RPMI8226 (cell line): ENCODE measurements at regions not wholly inside any gene's neighbourhood (a gene's known extent, or its start where the extent isn't known, plus 50 kb on each side); places are given as distances from the start of the nearest gene placed in this dataset.
A peak's percentile ranks its signal among the peaks of the same experiment; 100 is the strongest.

ENCODE experiments used
- DNase-seq: peaks from one replicate; pipeline ENCODE4 v3.0.0-alpha.2; 2015

DNA sequence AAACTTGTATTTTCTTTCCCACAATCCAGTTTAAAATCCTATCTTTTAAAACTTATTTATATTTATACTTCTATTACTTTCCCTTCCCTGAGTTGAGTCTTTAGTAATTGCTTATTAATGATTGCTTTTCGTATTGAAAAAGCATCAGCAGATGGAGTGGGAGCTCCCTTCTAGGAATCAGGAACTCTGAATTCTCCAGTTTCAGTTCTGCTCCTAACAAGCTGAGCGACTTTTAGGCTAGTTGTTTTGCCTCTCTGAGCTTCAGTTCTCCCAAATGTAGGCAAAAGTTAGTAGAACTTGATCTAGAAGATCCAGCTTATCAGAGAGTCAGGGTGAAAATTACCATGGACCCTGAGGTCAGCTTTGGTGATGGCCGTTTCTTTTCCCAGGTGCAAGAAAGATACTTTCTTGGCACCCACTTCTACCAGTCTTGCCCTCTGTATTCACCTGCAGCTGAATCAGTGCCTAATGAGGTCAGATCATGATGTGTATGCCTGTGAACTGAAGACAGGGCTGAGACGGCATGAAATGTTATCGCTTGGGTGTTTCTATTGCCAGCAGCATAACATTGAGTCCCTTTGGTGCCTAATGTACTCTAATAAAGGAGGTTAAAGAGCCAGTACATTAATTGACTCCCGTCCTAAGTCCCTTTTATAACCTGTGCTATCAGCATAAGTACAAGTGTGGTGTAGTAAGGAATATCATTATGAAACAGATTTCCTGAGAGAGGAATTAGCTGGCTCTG is 194.5 kb upstream of the TBC1D5 start:
- no peak for DNase-seq

- DNase-seq, result peak; percentile 20
Observed at GRCh38 chr3:17935222-17935621, 192.8 kb upstream of the TBC1D5 start.

DNA sequence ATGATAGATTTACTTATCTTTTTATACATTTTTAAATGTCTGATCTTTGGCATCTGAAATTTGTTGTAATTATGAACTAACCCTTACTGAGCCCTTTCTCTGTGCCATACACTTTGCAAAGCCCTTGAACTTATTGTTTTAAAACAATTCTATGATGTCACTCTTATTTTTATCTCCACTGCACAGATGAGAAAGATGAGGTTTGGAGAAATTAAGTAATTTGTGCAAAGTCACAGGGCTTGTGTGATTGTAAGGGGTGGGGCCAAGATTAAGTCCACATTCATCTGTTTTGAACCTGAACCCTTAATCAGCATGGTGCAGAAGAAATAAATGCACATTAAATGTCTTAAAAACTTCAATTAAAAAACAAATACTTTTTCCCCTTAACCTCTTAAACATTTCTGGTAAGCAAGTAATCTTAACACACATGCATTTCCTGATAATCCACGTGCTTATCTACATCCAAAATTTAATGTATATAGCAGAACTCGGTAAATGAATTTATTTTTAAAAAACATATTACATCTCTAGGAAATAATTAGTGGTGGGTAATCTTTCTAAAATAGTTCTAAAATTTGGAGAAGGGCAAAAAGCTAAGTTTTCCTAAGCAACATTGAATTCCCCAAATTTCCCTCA is 189.8 kb upstream of the TBC1D5 start:
- DNase-seq, result no peak

DNA sequence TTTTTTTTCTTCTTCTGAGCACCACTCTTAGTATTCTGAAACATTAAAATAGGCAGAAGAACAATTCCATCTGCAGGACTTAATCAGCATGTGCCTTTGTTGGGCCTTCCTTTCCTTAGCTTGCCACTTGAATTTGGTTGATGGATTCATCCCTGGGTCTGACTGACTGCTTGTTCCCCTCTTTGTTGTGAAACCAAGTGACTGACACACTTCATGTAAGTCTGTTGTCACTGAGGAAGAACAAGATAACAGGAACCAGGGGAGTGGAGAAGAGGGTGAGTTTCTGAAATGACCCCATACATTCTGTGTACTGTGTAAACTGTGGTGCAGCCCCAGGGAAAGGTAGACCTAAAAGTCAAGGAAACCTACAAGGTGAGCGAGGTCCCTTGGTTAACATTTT is 188.7 kb upstream of the TBC1D5 start:
- DNase-seq, result no peak

DNA sequence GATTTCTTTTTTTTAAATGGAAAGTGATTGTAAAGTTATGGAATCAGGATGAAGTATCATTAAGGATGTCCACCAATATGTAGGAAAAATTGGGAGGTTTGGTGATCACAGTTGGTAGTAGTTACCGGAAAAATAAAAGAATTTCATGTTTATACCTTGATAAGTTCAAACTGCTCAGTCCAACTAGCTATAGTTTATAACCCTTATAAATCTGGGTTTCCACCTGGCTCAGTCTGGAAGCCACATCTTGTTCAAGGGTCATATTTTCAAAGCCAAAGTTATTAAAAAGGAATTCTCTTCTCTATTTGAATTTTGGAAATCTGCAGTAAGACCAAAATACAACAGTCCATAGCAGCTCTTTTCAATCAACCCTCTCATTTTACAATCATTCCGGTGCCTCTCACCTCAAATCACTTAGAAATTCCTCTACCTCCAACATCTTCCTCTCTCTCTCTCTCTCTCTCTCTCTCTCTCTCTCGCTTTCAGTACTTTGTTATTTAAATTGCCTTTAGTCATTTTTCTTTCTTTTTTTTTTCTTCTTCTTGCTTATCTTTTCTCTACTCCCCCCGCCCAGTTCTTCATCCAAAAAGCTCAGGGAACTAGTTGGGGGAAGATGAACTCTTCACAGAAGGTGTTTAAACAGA is 186.2 kb upstream of the TBC1D5 start:
- DNase-seq, result no peak

GRCh38 chr3:17927036-17927435 is 184.6 kb upstream of the TBC1D5 start:
- DNase-seq, result no peak

GRCh38 chr3:17915341-17915740 is 172.9 kb upstream of the TBC1D5 start:
- no peak for DNase-seq

GRCh38 chr3:17913359-17913758 is 170.9 kb upstream of the TBC1D5 start:
- no peak for DNase-seq

- no peak for DNase-seq
Observed at GRCh38 chr3:17911986-17912760, 169.7 kb upstream of the TBC1D5 start.

- no peak for DNase-seq
Observed at GRCh38 chr3:17910922-17911321, 168.5 kb upstream of the TBC1D5 start.

DNA sequence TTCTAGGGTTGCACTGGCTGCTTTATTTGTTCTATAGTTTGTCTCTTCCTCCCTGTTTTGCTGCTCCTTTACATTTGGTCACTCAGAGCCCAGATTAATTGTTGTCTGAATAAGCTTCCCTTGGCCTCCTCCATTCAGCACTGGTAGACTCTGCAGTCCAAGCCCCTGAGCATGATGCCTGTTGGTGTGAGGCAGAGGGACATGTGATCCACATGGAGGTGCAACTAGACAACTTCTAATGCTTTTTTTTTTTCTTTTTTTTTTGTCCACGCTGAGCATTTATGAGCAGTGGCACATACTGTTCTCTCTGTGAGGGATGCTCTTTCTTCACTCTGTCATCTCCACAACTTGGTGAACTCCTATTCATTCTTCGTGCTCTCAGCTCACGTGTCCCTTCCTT is 167.3 kb upstream of the TBC1D5 start:
- DNase-seq, result no peak

DNA sequence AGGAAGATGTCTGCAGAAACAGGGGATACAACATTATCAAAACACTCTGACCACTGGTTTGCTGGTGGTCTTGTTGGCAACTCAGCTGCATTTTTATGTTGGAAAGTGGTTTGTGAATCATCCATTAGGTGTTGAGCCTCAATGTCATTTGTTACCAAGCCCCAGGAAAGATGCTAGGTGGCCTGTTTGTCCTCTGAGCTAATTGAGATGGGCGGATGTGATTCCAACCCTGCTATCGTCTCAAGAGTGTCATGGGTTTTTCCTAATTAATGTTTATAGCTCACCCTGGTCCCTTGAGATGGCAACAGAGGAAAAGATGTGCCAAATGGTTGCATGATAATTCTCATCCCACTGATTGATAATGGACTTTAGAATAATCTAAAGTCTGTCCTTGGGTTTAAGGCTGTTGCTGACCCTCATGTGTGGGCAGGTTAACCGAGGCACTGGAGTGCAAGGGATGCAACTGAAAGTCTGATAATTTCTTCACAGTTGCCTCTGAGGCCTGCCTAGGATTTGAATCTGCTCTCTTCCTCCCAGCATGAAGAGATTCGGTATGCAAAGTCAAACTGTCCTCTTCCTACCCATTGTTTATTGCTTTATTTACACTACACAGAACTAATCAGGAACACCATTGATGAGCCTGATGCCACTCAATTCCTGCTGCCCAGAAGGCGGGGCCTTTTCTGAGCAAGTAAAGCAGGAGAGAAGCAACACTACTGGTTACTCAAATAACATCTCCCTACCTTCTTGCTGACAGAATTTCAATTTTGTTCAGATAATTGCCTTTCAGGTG is 166.2 kb upstream of the TBC1D5 start:
- DNase-seq, result no peak

DNA sequence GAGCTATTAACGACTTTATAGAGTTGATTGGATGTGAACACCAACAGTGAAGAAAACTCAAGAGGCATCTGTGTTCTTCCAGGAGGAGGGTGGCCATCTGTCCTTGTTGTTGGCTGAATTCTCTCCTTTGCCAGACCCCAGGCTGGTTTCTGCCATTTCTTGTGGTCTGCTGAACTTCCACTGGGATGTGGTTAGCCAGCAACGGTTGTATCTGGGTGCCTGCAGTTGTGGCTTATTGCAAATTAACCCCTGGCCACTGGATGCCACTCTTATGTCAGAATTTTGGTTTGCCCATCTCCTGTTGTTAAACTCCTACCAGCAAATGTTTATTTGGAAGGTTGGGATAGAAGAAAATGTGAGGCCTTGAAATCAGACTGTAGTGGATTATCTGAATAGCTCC is 163.6 kb upstream of the TBC1D5 start:
- DNase-seq, result no peak

GRCh38 chr3:17901893-17902292 is 159.5 kb upstream of the TBC1D5 start:
- peak; percentile 15 for DNase-seq

GRCh38 chr3:17894434-17895060 is 152.1 kb upstream of the TBC1D5 start:
- DNase-seq, result peak; percentile 17

- no peak for DNase-seq
Observed at GRCh38 chr3:17891139-17891856, 148.9 kb upstream of the TBC1D5 start.

GRCh38 chr3:17885986-17886385 is 143.6 kb upstream of the TBC1D5 start:
- DNase-seq, result no peak

DNA sequence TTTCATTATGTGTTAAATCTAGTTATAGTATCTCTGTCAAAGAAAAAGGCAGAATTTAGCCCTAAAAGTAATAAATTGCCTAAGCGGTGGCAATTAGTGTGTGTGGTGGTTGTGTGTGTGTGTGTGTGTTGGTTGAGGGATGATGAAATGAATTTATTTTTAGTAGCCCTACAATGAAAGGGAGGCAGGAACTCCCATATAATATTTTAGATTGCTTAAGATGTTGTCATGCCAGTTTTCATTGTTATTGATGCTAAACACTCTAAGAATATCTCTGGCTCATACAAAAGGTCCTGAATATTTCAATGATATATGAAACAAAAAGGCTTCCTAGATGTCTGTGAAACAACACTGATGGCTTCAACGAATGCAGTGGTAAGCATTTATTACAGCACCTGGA is 140.6 kb upstream of the TBC1D5 start:
- no peak for DNase-seq

GRCh38 chr3:17877299-17877698 is 134.9 kb upstream of the TBC1D5 start:
- DNase-seq, result no peak

- no peak for DNase-seq
Observed at GRCh38 chr3:17874636-17875035, 132.2 kb upstream of the TBC1D5 start.

DNA sequence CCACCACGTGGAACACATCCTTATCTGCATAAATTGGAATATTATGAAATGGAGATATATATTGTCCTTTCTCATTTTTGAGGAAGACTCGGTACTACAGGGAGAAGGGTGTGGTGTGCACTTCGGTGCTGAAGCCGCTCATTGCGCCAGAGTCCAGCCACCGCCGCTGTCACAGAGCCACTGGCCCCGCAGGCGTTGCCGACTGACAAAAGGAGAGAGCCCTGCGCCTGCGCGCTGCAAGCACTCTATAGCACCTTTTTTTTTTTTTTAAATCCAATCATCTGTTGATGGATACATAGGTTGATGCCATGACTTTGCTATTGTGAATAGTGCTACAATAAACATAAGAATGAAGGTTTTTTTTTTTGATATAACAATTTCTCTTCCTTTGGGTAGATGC is 130.0 kb upstream of the TBC1D5 start:
- DNase-seq, result no peak

DNA sequence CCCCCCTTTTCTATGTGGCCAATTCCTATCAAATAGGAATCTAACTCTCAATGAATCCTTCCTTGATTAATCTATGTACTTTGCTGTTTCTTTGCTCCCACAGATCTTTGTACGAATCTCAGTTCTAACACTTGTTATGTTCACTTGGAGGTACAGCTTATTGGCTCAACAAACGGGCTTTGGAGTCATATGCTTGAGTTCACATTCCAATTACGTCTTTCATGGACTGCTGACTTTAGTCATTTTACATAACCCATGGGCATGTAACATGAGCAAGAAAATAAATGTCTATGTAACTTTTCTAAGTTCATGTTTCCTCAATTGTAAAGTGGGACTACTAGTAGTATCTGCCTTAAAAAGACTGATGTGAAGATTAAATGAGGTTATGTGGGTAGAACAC is 123.2 kb upstream of the TBC1D5 start:
- no peak for DNase-seq
